ENCODE measurements at regions not wholly inside any gene's neighbourhood (a gene's known extent, or its start where the extent isn't known, plus 50 kb on each side); places are given as distances from the start of the nearest gene placed in this dataset.

DNA sequence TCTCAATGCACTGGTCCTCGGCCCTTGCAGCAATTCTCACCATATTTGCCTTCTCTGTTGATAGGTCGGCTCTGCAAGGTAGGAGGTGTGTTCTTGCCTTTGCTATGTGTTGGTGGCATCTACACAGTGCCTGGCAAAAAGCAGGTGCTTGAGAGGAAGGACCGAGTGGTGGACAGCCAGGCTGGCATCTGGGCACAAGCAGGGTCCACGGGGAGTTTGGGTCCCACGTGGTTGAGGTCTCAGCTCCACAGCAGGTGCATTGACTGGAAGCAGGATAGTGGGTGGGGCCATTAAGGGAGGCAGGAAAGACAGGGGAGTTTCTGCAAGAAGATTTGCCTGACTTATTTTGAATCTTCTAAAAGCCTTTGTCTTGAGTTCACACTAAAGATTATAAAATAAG lies 81.2 kb upstream of the WNT4 start:
- Histone ChIP-seq H3K36me3 (ENCODE audit: control insufficient read depth, insufficient read depth, low read length) (no peaks in the 10 kb centered on the region), H3K27me3 (ENCODE audit: control insufficient read depth, insufficient read depth, low read length) (no peaks in the 10 kb centered on the region), H3K4me3 (ENCODE audit: low read depth, low read length) (no peak overlapping the region)
- FAIRE-seq (no peak), DNase-seq (ENCODE audit: low read depth) (no peak)
- TF ChIP-seq, protein P1, sequence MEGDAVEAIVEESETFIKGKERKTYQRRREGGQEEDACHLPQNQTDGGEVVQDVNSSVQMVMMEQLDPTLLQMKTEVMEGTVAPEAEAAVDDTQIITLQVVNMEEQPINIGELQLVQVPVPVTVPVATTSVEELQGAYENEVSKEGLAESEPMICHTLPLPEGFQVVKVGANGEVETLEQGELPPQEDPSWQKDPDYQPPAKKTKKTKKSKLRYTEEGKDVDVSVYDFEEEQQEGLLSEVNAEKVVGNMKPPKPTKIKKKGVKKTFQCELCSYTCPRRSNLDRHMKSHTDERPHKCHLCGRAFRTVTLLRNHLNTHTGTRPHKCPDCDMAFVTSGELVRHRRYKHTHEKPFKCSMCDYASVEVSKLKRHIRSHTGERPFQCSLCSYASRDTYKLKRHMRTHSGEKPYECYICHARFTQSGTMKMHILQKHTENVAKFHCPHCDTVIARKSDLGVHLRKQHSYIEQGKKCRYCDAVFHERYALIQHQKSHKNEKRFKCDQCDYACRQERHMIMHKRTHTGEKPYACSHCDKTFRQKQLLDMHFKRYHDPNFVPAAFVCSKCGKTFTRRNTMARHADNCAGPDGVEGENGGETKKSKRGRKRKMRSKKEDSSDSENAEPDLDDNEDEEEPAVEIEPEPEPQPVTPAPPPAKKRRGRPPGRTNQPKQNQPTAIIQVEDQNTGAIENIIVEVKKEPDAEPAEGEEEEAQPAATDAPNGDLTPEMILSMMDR (IDR thresholded peaks at IDR 0.05; ENCODE audit: insufficient read depth, low read length, severe bottlenecking), result no peak

DNA sequence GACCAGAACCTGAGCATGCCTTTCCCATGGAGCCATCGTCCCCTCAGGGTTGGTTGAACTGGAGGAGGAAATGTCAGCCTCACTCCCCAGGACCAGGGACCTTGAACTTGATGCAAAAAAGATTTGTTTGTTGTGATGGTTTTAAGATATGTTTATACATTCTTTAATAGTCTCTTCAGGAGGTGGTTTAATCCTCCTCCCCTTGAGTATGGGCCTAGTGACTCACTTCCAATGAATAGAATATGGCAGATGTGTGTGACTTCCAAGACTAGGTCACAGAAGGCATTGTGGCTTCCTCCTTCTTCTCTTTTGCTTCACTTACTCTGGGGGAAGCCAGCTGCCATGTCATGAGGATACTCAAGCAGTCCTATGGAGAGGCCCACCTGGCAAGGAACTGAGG lies 81.7 kb upstream of the WNT4 start:
- Histone ChIP-seq H3K36me3 (ENCODE audit: control insufficient read depth, insufficient read depth, low read length) (no peaks in the 10 kb centered on the region), H3K27me3 (ENCODE audit: control insufficient read depth, insufficient read depth, low read length) (no peaks in the 10 kb centered on the region), H3K4me3 (ENCODE audit: low read depth, low read length) (no peak overlapping the region)
- TF ChIP-seq, protein P1 (IDR thresholded peaks at IDR 0.05; ENCODE audit: insufficient read depth, low read length, severe bottlenecking), result no peak
- no peak for DNase-seq (ENCODE audit: low read depth)
- FAIRE-seq, result no peak

DNA sequence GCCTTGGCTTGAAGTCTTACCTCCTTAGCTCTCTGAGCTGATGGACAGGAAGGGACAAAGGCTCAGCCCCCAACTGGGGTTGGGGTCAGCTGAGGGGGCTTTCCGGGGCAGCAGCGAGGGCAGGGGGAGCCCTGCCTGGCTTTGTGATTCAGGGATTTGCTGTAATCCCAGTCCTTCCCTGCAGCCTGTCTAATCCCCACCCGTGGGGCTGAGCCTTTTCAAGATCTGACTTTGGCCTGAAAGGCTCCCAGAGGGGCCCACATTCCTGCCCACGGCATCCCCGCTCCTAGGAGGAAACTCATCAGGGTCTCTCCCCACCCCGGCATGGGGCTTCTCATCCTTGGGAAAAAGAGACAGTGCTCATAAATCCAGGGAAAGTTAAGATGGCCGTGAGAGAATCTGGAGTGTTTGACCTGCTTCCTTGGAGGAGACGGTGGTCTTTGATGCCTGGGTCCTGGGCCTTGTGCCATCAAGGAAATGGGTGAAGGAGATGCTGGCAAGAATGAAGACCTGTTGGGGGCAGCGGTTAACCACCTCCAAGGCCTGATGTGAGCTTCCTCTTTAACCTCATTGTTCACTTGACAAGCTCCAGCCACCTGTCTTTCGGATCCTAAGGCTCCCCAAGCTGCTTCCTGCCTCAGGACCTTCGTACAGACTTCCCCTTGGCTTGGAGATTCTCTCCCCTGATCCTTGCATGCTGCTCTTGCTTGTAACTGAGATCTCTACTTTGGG lies 83.1 kb upstream of the WNT4 start:
- Histone ChIP-seq H3K27me3 (ENCODE audit: control insufficient read depth, insufficient read depth, low read length) (no peaks in the 10 kb centered on the region), H3K4me3 (ENCODE audit: low read depth, low read length) (no peak overlapping the region), H3K36me3 (ENCODE audit: control insufficient read depth, insufficient read depth, low read length) (no peaks in the 10 kb centered on the region)
- FAIRE-seq (no peak), DNase-seq (ENCODE audit: low read depth) (no peak)
- TF ChIP-seq, protein P1 (IDR thresholded peaks at IDR 0.05; ENCODE audit: insufficient read depth, low read length, severe bottlenecking), result no peak

DNA sequence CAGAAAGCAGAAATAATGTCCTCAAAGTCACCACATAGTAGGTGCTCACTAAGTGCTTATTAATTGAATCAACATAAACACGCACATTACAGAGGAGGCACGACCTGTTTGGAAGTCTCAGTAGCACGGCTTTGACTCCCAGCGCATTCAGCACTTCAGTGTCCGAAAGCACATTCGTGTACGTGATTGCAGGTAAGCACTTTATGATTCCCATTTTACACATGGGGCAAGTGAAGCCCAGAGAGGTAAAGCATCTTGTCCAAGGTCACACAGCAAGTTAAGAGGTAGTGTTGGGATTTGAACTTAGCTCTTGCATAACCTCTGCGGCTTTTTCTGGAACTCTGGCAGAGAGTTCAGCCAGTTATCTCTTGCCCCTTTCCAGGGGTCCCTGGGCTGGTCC lies 85.2 kb upstream of the WNT4 start:
- TF ChIP-seq, protein P1 (IDR thresholded peaks at IDR 0.05; ENCODE audit: insufficient read depth, low read length, severe bottlenecking), result no peak
- no peak for FAIRE-seq

DNA sequence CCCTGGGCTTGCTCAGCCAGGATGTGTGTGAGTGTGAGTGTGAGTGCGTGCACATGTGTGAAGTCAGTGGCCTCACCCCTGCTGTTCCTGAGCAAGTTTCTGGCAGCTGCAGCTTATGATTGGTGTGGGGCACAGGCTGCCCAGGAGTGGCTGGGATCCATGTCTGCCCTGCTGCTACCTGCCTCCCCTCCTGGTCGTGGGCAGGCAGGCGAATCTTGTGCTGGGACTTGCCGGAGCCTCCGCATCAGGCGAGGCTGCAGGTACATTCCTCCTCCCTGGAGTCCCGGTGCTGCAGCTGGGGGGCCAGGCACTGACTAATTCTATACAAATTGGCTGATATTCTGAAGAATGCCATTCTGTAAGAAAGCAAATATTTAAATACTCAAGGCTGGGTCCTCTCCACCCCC lies 85.6 kb upstream of the WNT4 start:
- FAIRE-seq (no peak), DNase-seq (ENCODE audit: low read depth) (peak; percentile 91)
- no peaks in the 10 kb centered on the region for H3K27me3 ChIP-seq (ENCODE audit: control insufficient read depth, insufficient read depth, low read length)
- no peak overlapping the region for H3K4me3 ChIP-seq (ENCODE audit: low read depth, low read length)
- no peaks in the 10 kb centered on the region for H3K36me3 ChIP-seq (ENCODE audit: control insufficient read depth, insufficient read depth, low read length)
- TF ChIP-seq, protein P1 (IDR thresholded peaks at IDR 0.05; ENCODE audit: insufficient read depth, low read length, severe bottlenecking), result no peak

More for the DNA sequence above, 85.2 kb upstream of the WNT4 start:
- Histone ChIP-seq H3K36me3 (ENCODE audit: control insufficient read depth, insufficient read depth, low read length) (no peaks in the 10 kb centered on the region), H3K4me3 (ENCODE audit: low read depth, low read length) (no peak overlapping the region), H3K27me3 (ENCODE audit: control insufficient read depth, insufficient read depth, low read length) (no peaks in the 10 kb centered on the region)
- no peak for DNase-seq (ENCODE audit: low read depth)

DNA sequence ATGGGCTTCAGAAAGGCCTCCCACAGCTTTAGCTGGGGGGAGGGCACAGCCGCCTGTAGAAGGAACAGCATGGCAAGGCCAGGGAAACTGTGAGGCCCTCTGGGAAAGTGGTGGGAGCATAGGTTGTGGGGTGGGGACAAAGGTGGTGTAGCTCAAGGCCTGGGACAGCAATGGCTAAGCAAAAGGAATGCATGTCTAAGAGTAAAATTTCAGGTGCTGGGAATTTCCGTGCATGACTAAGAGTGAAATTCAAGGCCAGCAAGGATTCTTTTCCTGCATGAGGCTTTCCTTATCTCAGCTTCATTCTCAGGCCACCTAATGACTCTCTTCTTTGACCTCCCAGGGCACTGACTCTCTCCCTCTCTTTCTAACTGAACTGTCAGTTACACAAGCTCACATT lies 86.5 kb upstream of the WNT4 start:
- FAIRE-seq, result peak; percentile 98
- TF ChIP-seq, protein P1 (IDR thresholded peaks at IDR 0.05; ENCODE audit: insufficient read depth, low read length, severe bottlenecking), result no peak

More for the DNA sequence above, 86.5 kb upstream of the WNT4 start:
- no peaks in the 10 kb centered on the region for H3K27me3 ChIP-seq (ENCODE audit: control insufficient read depth, insufficient read depth, low read length)
- peak; percentile 96 for DNase-seq (ENCODE audit: low read depth)
- no peak overlapping the region for H3K4me3 ChIP-seq (ENCODE audit: low read depth, low read length)
- H3K36me3 ChIP-seq (ENCODE audit: control insufficient read depth, insufficient read depth, low read length), result no peaks in the 10 kb centered on the region
